HEK293 (cell line): ENCODE measurements at regions not wholly inside any gene's neighbourhood (a gene's known extent, or its start where the extent isn't known, plus 50 kb on each side); places are given as distances from the start of the nearest gene placed in this dataset.

ENCODE experiments used
- CTCF ChIA-PET: fragments of 350-600 bp; formaldehyde crosslinking; extraction: SDS; loops from one replicate; lab custom pipeline; 2021; ENCODE audit warnings: antibody characterized with exemption; lab: Yijun Ruan, JAX
- POLR2A ChIA-PET: fragments of 300-600 bp; formaldehyde crosslinking; extraction: SDS; loops from one replicate; lab custom pipeline; 2020; ENCODE audit warnings: antibody characterized with exemption, inconsistent platforms; lab: Yijun Ruan, JAX
- H3K27ac ChIP-seq: fragments of 200-500 bp; sonication (Bioruptor generic); 2 replicates; pipeline ENCODE4 v1.5.1; 2014; ENCODE audit warnings: low read depth, low read length, control low read depth, inconsistent platforms; ENCODE audit errors: extremely low read depth
- H3K36me3 ChIP-seq, 2 experiments: fragments of 200-500 bp in 1 of 2; sonication (Bioruptor generic) in 1 of 2; 1 replicate in 1 of 2; 2 replicates in 1 of 2; pipeline ENCODE4 v1.5.1; 2014 to 2017; ENCODE audit warnings: inconsistent platforms in 2 of 2, low read length in 2 of 2; ENCODE audit not compliant: control insufficient read depth in 2 of 2, insufficient read depth in 1 of 2
- H3K4me1 ChIP-seq: fragments of 200-500 bp; sonication (Bioruptor generic); 2 replicates; pipeline ENCODE4 v1.5.1; 2014; ENCODE audit warnings: mild to moderate bottlenecking, low read length, inconsistent platforms; ENCODE audit not compliant: control insufficient read depth, insufficient read depth
- H3K4me3 ChIP-seq: 2 replicates; pipeline ENCODE4 v1.5.1; 2011; ENCODE audit warnings: low read depth, mild to moderate bottlenecking, control low read depth, low read length, moderate library complexity
- H3K9me3 ChIP-seq: fragments of 200-500 bp; sonication (Bioruptor generic); 2 replicates; pipeline ENCODE4 v1.5.1; 2014; ENCODE audit warnings: low read depth, low read length, inconsistent platforms; ENCODE audit not compliant: control insufficient read depth, insufficient read depth
- BCL11A ChIP-seq: fragments of 450-650 bp; formaldehyde crosslinking; IDR thresholded peaks from 2 replicates; pipeline ENCODE4 v1.5.1; 2016; ENCODE audit warnings: low read depth, missing biosample characterization, missing genetic modification characterization
- HOXC10 ChIP-seq: sonication (generic); formaldehyde crosslinking; IDR thresholded peaks from 2 replicates; pipeline ENCODE4 v1.8.1; 2023; ENCODE audit warnings: mild to moderate bottlenecking, missing genetic modification reagents
- INSM2 ChIP-seq: fragments of 450-650 bp; formaldehyde crosslinking; IDR thresholded peaks from 2 replicates; pipeline ENCODE4 v1.5.1; 2016; ENCODE audit warnings: missing biosample characterization, missing genetic modification characterization
- KLF7 ChIP-seq: fragments of 450-650 bp; formaldehyde crosslinking; IDR thresholded peaks from 2 replicates; pipeline ENCODE4 v1.5.1; 2016; ENCODE audit warnings: missing biosample characterization, missing genetic modification characterization, borderline replicate concordance
- MYNN ChIP-seq: fragments of 450-650 bp; formaldehyde crosslinking; IDR thresholded peaks from 2 replicates; pipeline ENCODE4 v1.5.1; 2016; ENCODE audit warnings: missing biosample characterization, missing genetic modification characterization, borderline replicate concordance
- REPIN1 ChIP-seq: fragments of 450-650 bp; formaldehyde crosslinking; IDR thresholded peaks from 2 replicates; pipeline ENCODE4 v1.5.1; 2017; ENCODE audit warnings: missing biosample characterization, missing genetic modification characterization, low read depth
- SETDB1 ChIP-seq: IDR thresholded peaks from one replicate; pipeline ENCODE4 v1.6.1; 2017; ENCODE audit warnings: mild to moderate bottlenecking, low read length, moderate library complexity, mixed read lengths; ENCODE audit not compliant: insufficient read length
- ZBTB11 ChIP-seq: fragments of 450-650 bp; formaldehyde crosslinking; conservative IDR thresholded peaks from 2 replicates; pipeline ENCODE4 v1.5.1; 2016; ENCODE audit warnings: low read depth, missing biosample characterization, missing genetic modification characterization
- ZBTB44 ChIP-seq: fragments of 450-650 bp; IDR thresholded peaks from 2 replicates; pipeline ENCODE4 v1.5.1; 2018; ENCODE audit warnings: missing biosample characterization, mild to moderate bottlenecking, missing genetic modification characterization
- ZFHX2 ChIP-seq: fragments of 450-650 bp; formaldehyde crosslinking; conservative IDR thresholded peaks from 2 replicates; pipeline ENCODE4 v1.5.1; 2016; ENCODE audit warnings: missing biosample characterization, missing genetic modification characterization
- ZNF138 ChIP-seq: fragments of 450-650 bp; formaldehyde crosslinking; IDR thresholded peaks from 2 replicates; pipeline ENCODE4 v1.5.1; 2016; ENCODE audit warnings: missing biosample characterization, missing genetic modification characterization, borderline replicate concordance
- ZNF2 ChIP-seq: fragments of 450-650 bp; formaldehyde crosslinking; IDR thresholded peaks from 2 replicates; pipeline ENCODE4 v1.5.1; 2016; ENCODE audit warnings: missing biosample characterization, missing genetic modification characterization
- ZNF335 ChIP-seq: fragments of 450-650 bp; formaldehyde crosslinking; conservative IDR thresholded peaks from 2 replicates; pipeline ENCODE4 v1.5.1; 2016; ENCODE audit warnings: missing biosample characterization, missing genetic modification characterization
- ZNF529 ChIP-seq: fragments of 450-650 bp; formaldehyde crosslinking; IDR thresholded peaks from 2 replicates; pipeline ENCODE4 v1.5.1; 2017; ENCODE audit warnings: missing genetic modification characterization, missing biosample characterization; ENCODE audit not compliant: insufficient replicate concordance
- ZNF560 ChIP-seq: fragments of 450-650 bp; formaldehyde crosslinking; IDR thresholded peaks from 2 replicates; pipeline ENCODE4 v1.5.1; 2017; ENCODE audit warnings: missing biosample characterization, missing genetic modification characterization, borderline replicate concordance
- ZNF610 ChIP-seq: fragments of 450-650 bp; formaldehyde crosslinking; IDR thresholded peaks from 2 replicates; pipeline ENCODE4 v1.5.1; 2016; ENCODE audit warnings: missing biosample characterization, missing genetic modification characterization, borderline replicate concordance
- ZNF654 ChIP-seq: fragments of 450-650 bp; formaldehyde crosslinking; IDR thresholded peaks from 2 replicates; pipeline ENCODE4 v1.5.1; 2016; ENCODE audit warnings: low read depth, missing biosample characterization, missing genetic modification characterization
- ZNF704 ChIP-seq: fragments of 450-650 bp; formaldehyde crosslinking; IDR thresholded peaks from 2 replicates; pipeline ENCODE4 v1.5.1; 2016; ENCODE audit warnings: missing biosample characterization, missing genetic modification characterization
- ZNF843 ChIP-seq: fragments of 450-650 bp; formaldehyde crosslinking; IDR thresholded peaks from 2 replicates; pipeline ENCODE4 v1.5.1; 2016; ENCODE audit warnings: missing biosample characterization, missing genetic modification characterization
- ZSCAN16 ChIP-seq: fragments of 450-650 bp; formaldehyde crosslinking; IDR thresholded peaks from 2 replicates; pipeline ENCODE4 v1.5.1; 2016; ENCODE audit warnings: missing biosample characterization, missing genetic modification characterization

- TF ChIP-seq ZBTB44 (tag by site-specific recombination) = no peak
- no peak for TF ChIP-seq REPIN1 (tag by site-specific recombination)
- TF ChIP-seq, all 188 proteins: peak for 0
Observed at GRCh38 chr10:130961506-130962239, 349.8 kb downstream of the TCERG1L start (continued).

- no peaks in the 10 kb centered on the region for H3K9me3 ChIP-seq
- no peaks in the 10 kb centered on the region for H3K36me3 ChIP-seq
- H3K4me3 ChIP-seq = no peak overlapping the region
- ChIA-PET CTCF (interaction anchor here (0.5 kb wide), 1 partner anchor 86 kb away, joined by 3 read pairs; no protein-coding TSS in a partner anchor), POLR2A (no interaction called here)
- H3K27ac ChIP-seq = no peak overlapping the region
- H3K4me1 ChIP-seq = no peaks in the 10 kb centered on the region
- TF ChIP-seq ZNF2 (tag by site-specific recombination) (no peak), ZNF654 (tag by site-specific recombination) (no peak), ZNF529 (no peak), ZNF335 (tag by site-specific recombination) (no peak), ZNF610 (tag by site-specific recombination) (no peak)
Observed at GRCh38 chr10:130962240-130963051, 349.1 kb downstream of the TCERG1L start.

- CTCF ChIA-PET = interaction anchor here (0.5 kb wide), 1 partner anchor 87 kb away, joined by 3 read pairs; no protein-coding TSS in a partner anchor
- no peaks in the 10 kb centered on the region for H3K9me3 ChIP-seq
- no peak overlapping the region for H3K27ac ChIP-seq
- TF ChIP-seq ZNF843 (tag by site-specific recombination) = no peak
- TF ChIP-seq ZNF704 (tag by site-specific recombination) = no peak
- TF ChIP-seq BCL11A (tag by site-specific recombination) = no peak
- TF ChIP-seq ZFHX2 (tag by site-specific recombination) = no peak
- no peak for TF ChIP-seq HOXC10 (CRISPR knock-in tag)
- no peak for TF ChIP-seq INSM2 (tag by site-specific recombination)
- TF ChIP-seq ZNF560 (tag by site-specific recombination) = no peak
- no peak for TF ChIP-seq ZBTB11 (tag by site-specific recombination)
- TF ChIP-seq SETDB1 = no peak
- no peak for TF ChIP-seq MYNN (tag by site-specific recombination)
- no peak for TF ChIP-seq ZSCAN16 (tag by site-specific recombination)
- TF ChIP-seq KLF7 (tag by site-specific recombination) = no peak
- TF ChIP-seq ZNF138 (tag by site-specific recombination) = no peak
- TF ChIP-seq, all 188 proteins: peak for 0
- POLR2A ChIA-PET = no interaction called here
- Histone ChIP-seq H3K36me3 (no peaks in the 10 kb centered on the region), H3K4me1 (no peaks in the 10 kb centered on the region), H3K4me3 (no peak overlapping the region)
Observed at GRCh38 chr10:130963052-130963393, 348.5 kb downstream of the TCERG1L start.
